Stimulated activated CD4-positive, alpha-beta T cell treated with anti-CD3 and anti-CD28 coated beads, Interleukin-4, amount 100 ng/mL, for 24 hours (primary cell): ENCODE measurements at regions not wholly inside any gene's neighbourhood (a gene's known extent, or its start where the extent isn't known, plus 50 kb on each side); places are given as distances from the start of the nearest gene placed in this dataset.
"Not testable (repeated sequence)": the region's sequence is repeated elsewhere in the genome, so short reads cannot be mapped to it uniquely, and the experiment has no call there.

Experiments
- DNase-seq: peaks from one replicate; pipeline ENCODE4 v3.0.0-alpha.2; 2020

- DNase-seq, result no peak
These were observed 217.8 kb downstream of the SOX2 start for GRCh38 chr3:181929501-181929900.

GRCh38 chr3:181930105-181930504 lies 218.4 kb downstream of the SOX2 start:
- no peak for DNase-seq

GRCh38 chr3:181932039-181932438 lies 220.3 kb downstream of the SOX2 start:
- DNase-seq, result no peak

- no peak for DNase-seq
These were observed 221.4 kb downstream of the SOX2 start for GRCh38 chr3:181933052-181933618.

GRCh38 chr3:181935915-181936314 lies 224.2 kb downstream of the SOX2 start:
- no peak for DNase-seq

GRCh38 chr3:181936774-181937173 lies 225.0 kb downstream of the SOX2 start:
- no peak for DNase-seq

- DNase-seq, result not testable (repeated sequence)
These were observed 226.9 kb downstream of the SOX2 start for GRCh38 chr3:181938580-181938979.

- DNase-seq, result no peak
These were observed 229.0 kb downstream of the SOX2 start for GRCh38 chr3:181940703-181941102.

- DNase-seq, result no peak
These were observed 229.5 kb downstream of the SOX2 start for GRCh38 chr3:181941250-181941649.

- no peak for DNase-seq
These were observed 231.6 kb downstream of the SOX2 start for GRCh38 chr3:181943285-181943684.

GRCh38 chr3:181947606-181948005 lies 235.9 kb downstream of the SOX2 start:
- no peak for DNase-seq

GRCh38 chr3:181948286-181948685 lies 236.6 kb downstream of the SOX2 start:
- DNase-seq, result no peak

- DNase-seq, result no peak
These were observed 240.5 kb downstream of the SOX2 start for GRCh38 chr3:181952221-181952620.

- DNase-seq, result no peak
These were observed 241.2 kb downstream of the SOX2 start for GRCh38 chr3:181952929-181953328.

- no peak for DNase-seq
These were observed 243.8 kb downstream of the SOX2 start for GRCh38 chr3:181955566-181955965.

GRCh38 chr3:181956122-181956521 lies 244.4 kb downstream of the SOX2 start:
- DNase-seq, result no peak

- DNase-seq, result no peak
These were observed 254.7 kb downstream of the SOX2 start for GRCh38 chr3:181966393-181966792.

- no peak for DNase-seq
These were observed 258.2 kb downstream of the SOX2 start for GRCh38 chr3:181969925-181970324.

- DNase-seq, result no peak
These were observed 259.7 kb downstream of the SOX2 start for GRCh38 chr3:181971424-181971823.

GRCh38 chr3:181974198-181974597 lies 262.5 kb downstream of the SOX2 start:
- no peak for DNase-seq

GRCh38 chr3:181976526-181976925 lies 264.8 kb downstream of the SOX2 start:
- no peak for DNase-seq

- DNase-seq, result no peak
These were observed 273.7 kb downstream of the SOX2 start for GRCh38 chr3:181985386-181985785.

- DNase-seq, result no peak
These were observed 276.0 kb downstream of the SOX2 start for GRCh38 chr3:181987736-181988135.

GRCh38 chr3:181998828-181999227 lies 287.1 kb downstream of the SOX2 start:
- no peak for DNase-seq

- no peak for DNase-seq
These were observed 287.6 kb downstream of the SOX2 start for GRCh38 chr3:181999314-181999713.

- no peak for DNase-seq
These were observed 288.7 kb downstream of the SOX2 start for GRCh38 chr3:182000447-182000846.
